Smooth muscle cell (in vitro differentiated cells): ENCODE measurements at regions not wholly inside any gene's neighbourhood (a gene's known extent, or its start where the extent isn't known, plus 50 kb on each side); places are given as distances from the start of the nearest gene placed in this dataset.

ENCODE experiments used
- DNase-seq: peaks from one replicate; lab custom pipeline; 2025; ENCODE audit not compliant: unreplicated experiment; lab: John Stamatoyannopoulos, UW
- H2AFZ ChIP-seq: fragments of 200-600 bp; sonication (generic); 2 replicates; pipeline ENCODE4 v1.6.0; 2016; ENCODE audit warnings: antibody characterized with exemption, low read depth, mild to moderate bottlenecking
- H3F3A ChIP-seq: fragments of 200-600 bp; sonication (generic); 2 replicates; pipeline ENCODE4 v1.6.0; 2017; ENCODE audit warnings: antibody characterized with exemption, low read depth
- H3K27ac ChIP-seq: fragments of 200-600 bp; sonication (generic); 2 replicates; pipeline ENCODE4 v1.5.1; 2016; ENCODE audit warnings: low read depth, mild to moderate bottlenecking
- H3K27me3 ChIP-seq: fragments of 200-600 bp; sonication (generic); 2 replicates; pipeline ENCODE4 v1.6.1; 2016; ENCODE audit warnings: low read depth, mild to moderate bottlenecking
- H3K36me3 ChIP-seq: fragments of 200-600 bp; sonication (generic); 2 replicates; pipeline ENCODE4 v1.5.1; 2016; ENCODE audit warnings: low read depth
- H3K4me1 ChIP-seq: fragments of 200-600 bp; sonication (generic); 2 replicates; pipeline ENCODE4 v1.5.1; 2016; ENCODE audit warnings: low read depth
- H3K4me2 ChIP-seq: fragments of 200-600 bp; sonication (generic); 2 replicates; pipeline ENCODE4 v1.6.0; 2016; ENCODE audit warnings: mild to moderate bottlenecking
- H3K4me3 ChIP-seq: fragments of 200-600 bp; sonication (generic); 2 replicates; pipeline ENCODE4 v1.5.1; 2016; ENCODE audit warnings: mild to moderate bottlenecking
- H3K79me2 ChIP-seq: fragments of 200-600 bp; sonication (generic); 2 replicates; pipeline ENCODE4 v1.6.0; 2016; ENCODE audit warnings: low read depth, mild to moderate bottlenecking
- H3K9ac ChIP-seq: fragments of 200-600 bp; sonication (generic); 2 replicates; pipeline ENCODE4 v1.6.0; 2016; ENCODE audit warnings: low read depth
- H3K9me3 ChIP-seq: fragments of 200-600 bp; sonication (generic); replicated peaks from 2 replicates; pipeline ENCODE4 v1.5.1; 2016; ENCODE audit warnings: low read depth
- H4K20me1 ChIP-seq: fragments of 200-600 bp; sonication (generic); 2 replicates; pipeline ENCODE4 v1.6.0; 2016; ENCODE audit warnings: low read depth
- WGBS: methylation state at CpG from one replicate; pipeline ENCODE4 v1.1.7; 2016; ENCODE audit warnings: low lambda C conversion rate; 5-methylcytosine and 5-hydroxymethylcytosine counted together
- TF ChIP-seq, protein P1 (sequence below): fragments of 200-600 bp; sonication (generic); IDR thresholded peaks from 2 replicates; pipeline ENCODE4 v1.5.1; 2017; ENCODE audit warnings: borderline replicate concordance, mild to moderate bottlenecking, antibody characterized with exemption; ENCODE audit not compliant: insufficient read depth, poor library complexity, severe bottlenecking

DNA sequence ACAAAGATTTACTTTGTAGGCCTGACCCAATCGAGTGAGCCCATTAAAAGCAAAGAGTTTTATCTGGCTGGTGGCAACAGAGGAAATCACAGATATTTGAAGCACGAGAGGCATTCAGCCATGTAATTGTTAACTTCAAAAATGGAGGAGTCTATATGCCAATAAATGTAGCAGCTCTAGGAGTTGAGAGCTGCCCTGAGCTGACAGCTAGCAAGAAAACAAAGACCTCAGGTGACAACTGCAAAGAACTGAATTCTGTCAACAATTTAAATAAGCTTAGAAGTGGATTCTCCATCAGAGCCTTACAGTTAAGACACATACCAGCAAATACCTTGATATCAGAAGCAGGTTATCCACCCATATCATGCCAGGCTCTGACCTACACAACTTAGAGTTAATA is 463.1 kb upstream of the NEGR1 start:
- WGBS: 88% methylated on average over 2 of the region's 2 CpGs
- Histone ChIP-seq H2AFZ (no peak overlapping the region), H4K20me1 (no peaks in the 10 kb centered on the region), H3K4me3 (no peak overlapping the region), H3K27ac (no peak overlapping the region), H3K27me3 (no peaks in the 10 kb centered on the region), H3K79me2 (no peaks in the 10 kb centered on the region), H3K36me3 (no peaks in the 10 kb centered on the region), H3K9me3 (no peaks in the 10 kb centered on the region), H3K9ac (no peak overlapping the region), H3K4me2 (no peak overlapping the region), H3F3A (no peaks in the 10 kb centered on the region), H3K4me1 (no peaks in the 10 kb centered on the region)
- TF ChIP-seq, protein P1, sequence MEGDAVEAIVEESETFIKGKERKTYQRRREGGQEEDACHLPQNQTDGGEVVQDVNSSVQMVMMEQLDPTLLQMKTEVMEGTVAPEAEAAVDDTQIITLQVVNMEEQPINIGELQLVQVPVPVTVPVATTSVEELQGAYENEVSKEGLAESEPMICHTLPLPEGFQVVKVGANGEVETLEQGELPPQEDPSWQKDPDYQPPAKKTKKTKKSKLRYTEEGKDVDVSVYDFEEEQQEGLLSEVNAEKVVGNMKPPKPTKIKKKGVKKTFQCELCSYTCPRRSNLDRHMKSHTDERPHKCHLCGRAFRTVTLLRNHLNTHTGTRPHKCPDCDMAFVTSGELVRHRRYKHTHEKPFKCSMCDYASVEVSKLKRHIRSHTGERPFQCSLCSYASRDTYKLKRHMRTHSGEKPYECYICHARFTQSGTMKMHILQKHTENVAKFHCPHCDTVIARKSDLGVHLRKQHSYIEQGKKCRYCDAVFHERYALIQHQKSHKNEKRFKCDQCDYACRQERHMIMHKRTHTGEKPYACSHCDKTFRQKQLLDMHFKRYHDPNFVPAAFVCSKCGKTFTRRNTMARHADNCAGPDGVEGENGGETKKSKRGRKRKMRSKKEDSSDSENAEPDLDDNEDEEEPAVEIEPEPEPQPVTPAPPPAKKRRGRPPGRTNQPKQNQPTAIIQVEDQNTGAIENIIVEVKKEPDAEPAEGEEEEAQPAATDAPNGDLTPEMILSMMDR: no peak
- DNase-seq: no peak

DNA sequence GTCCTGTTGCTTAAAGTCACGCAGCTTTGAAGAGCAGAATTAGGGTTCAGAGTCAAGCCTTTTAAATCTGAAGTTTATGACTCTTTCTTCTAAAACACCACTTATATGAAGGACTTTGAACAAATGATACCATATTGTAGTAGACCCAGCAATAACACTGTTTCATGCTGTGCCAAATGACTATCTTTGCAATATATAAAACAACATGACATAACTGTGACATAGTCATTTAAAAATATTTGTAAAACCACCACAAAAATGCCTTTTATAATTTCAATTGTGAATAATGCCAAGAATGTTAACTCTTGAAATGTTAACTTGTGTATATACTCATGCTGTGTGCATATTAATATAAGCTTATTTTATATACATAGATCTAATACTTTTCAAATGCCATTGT is 452.1 kb upstream of the NEGR1 start:
- TF ChIP-seq, protein P1: no peak
- H2AFZ ChIP-seq: no peak overlapping the region
- no peaks in the 10 kb centered on the region for H3K9me3 ChIP-seq
- no peak for DNase-seq
- WGBS: 91% methylated on average over 1 of the region's 1 CpG
- no peaks in the 10 kb centered on the region for H3K27me3 ChIP-seq
- H3K79me2 ChIP-seq: no peaks in the 10 kb centered on the region
- no peaks in the 10 kb centered on the region for H3K36me3 ChIP-seq
- H3K9ac ChIP-seq: no peak overlapping the region
- H3F3A ChIP-seq: no peaks in the 10 kb centered on the region
- no peak overlapping the region for H3K4me3 ChIP-seq
- H3K4me2 ChIP-seq: no peak overlapping the region
- H3K27ac ChIP-seq: no peak overlapping the region
- no peaks in the 10 kb centered on the region for H4K20me1 ChIP-seq
- H3K4me1 ChIP-seq: no peaks in the 10 kb centered on the region

- DNase-seq: no peak
- no peaks in the 10 kb centered on the region for H3K9me3 ChIP-seq
- TF ChIP-seq, protein P1: peak; percentile 25
- H3K36me3 ChIP-seq: no peaks in the 10 kb centered on the region
- H3K4me2 ChIP-seq: no peak overlapping the region
- H3K27ac ChIP-seq: no peak overlapping the region
- no peaks in the 10 kb centered on the region for H4K20me1 ChIP-seq
- no peaks in the 10 kb centered on the region for H3K79me2 ChIP-seq
- WGBS: 86% methylated on average over 17 of the region's 17 CpGs
- no peaks in the 10 kb centered on the region for H3K27me3 ChIP-seq
- H2AFZ ChIP-seq: no peak overlapping the region
- H3F3A ChIP-seq: no peaks in the 10 kb centered on the region
- H3K9ac ChIP-seq: no peak overlapping the region
- H3K4me1 ChIP-seq: no peaks in the 10 kb centered on the region
- no peak overlapping the region for H3K4me3 ChIP-seq
These were observed 442.9 kb upstream of the NEGR1 start for GRCh38 chr1:72724951-72725861.

DNA sequence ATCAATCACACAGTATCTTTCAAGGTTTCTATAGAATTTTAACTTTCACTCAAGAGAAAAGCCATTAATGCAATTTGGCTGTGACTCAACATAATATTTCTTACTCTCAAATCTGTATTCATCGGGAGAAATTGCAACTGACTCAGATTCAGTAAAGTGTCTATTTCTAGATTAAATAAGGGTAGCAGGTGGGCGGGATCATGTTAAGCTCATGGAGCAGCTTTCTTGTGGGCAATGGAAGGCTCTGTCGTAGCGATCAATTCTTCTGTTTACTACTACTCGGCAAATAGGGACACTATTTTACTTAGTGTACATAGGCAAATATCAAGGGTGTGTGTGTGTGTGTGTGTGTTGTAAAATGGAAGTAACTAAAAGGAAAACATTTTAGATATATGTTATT is 423.6 kb upstream of the NEGR1 start:
- no peak overlapping the region for H3K27ac ChIP-seq
- H3F3A ChIP-seq: no peaks in the 10 kb centered on the region
- 89% methylated on average over 5 of the region's 5 CpGs for WGBS
- no peak for DNase-seq
- H3K9ac ChIP-seq: no peak overlapping the region
- H3K79me2 ChIP-seq: no peaks in the 10 kb centered on the region
- no peaks in the 10 kb centered on the region for H3K9me3 ChIP-seq
- no peak overlapping the region for H3K4me3 ChIP-seq
- H2AFZ ChIP-seq: no peak overlapping the region
- no peaks in the 10 kb centered on the region for H3K27me3 ChIP-seq
- no peaks in the 10 kb centered on the region for H4K20me1 ChIP-seq
- TF ChIP-seq, protein P1: no peak
- H3K36me3 ChIP-seq: no peaks in the 10 kb centered on the region
- no peaks in the 10 kb centered on the region for H3K4me1 ChIP-seq
- H3K4me2 ChIP-seq: no peak overlapping the region
